Stimulated activated CD4-positive, alpha-beta T cell treated with anti-CD3 and anti-CD28 coated beads, TNF-alpha, amount 100 ng/mL, for 24 hours (primary cell): ENCODE measurements at regions not wholly inside any gene's neighbourhood (a gene's known extent, or its start where the extent isn't known, plus 50 kb on each side); places are given as distances from the start of the nearest gene placed in this dataset.
"Not testable (repeated sequence)": the region's sequence is repeated elsewhere in the genome, so short reads cannot be mapped to it uniquely, and the experiment has no call there.

ENCODE experiments used
- DNase-seq, 3 experiments: peaks; one replicate each; pipeline ENCODE4 v3.0.0-alpha.2; 2020; ENCODE audit warnings: low read depth in 3 of 3

DNA sequence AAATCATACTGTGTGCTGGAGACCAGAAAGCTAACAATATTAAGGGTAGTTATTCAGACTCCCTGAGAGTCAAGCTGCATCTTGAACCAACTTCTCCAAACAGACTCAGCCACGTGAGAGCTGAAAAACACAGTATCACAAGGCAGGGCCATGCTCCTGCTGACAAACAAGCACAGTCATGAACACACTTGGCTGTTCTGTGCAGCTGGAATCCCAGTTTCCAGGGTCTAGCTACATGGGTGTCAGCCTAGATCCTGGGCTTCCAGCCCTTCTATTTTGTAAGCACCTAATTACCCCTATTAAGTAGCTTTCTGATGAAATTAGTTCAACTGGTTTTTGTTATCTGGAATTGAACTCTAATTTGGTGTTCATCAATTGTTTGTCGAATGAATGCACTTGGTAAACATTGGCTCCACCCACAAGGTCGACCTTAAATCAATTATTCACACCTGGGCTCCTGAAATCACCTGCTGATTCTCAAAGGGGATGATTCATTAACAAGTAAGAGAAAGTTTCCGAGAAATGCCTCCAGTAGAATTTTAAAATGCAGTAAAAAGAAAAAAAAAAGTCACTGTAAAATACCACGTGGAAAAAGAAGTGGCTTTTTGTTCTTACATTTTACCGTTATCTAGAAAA is 179.3 kb downstream of the ZC3H11B start:
- no peak for DNase-seq

DNA sequence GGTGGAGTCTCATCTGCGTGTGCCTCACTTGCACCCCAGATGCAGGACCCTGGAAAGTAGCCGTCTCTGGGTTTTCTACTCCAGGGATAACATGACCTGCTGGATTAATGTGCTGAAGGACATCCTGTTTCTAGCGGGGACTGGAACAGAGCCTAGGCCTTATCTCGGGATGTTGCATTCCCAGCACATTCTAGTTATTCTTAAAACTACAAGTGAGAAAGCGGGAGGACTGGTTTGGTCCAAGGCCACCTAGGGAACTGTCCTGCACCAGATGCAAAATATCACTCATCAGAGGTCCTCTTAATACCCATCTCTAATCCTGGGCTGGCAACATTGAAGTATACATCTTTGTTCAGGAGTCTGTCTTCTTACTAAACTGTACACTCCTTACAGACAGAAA is 179.9 kb downstream of the ZC3H11B start:
- no peak for DNase-seq

DNA sequence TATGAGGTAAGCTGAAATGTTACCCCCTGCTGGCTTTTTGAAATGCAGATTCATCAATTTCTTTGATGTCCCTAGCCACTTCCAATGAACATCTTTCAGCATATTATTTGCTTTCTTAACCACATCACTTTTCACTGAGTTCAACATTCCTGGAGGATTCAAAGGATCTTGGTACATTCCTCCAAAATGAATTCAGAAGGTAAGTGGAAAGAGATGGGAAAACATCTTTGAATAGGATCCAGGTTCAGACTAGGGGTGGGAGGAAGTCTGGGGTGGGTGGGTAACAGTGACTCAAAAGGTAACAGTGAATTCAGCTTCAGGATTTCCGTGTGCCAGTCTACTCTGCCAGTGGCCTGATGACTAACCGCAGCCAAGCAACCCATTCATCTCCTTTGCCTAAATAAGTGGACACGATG is 180.7 kb downstream of the ZC3H11B start:
- no peak for DNase-seq

DNA sequence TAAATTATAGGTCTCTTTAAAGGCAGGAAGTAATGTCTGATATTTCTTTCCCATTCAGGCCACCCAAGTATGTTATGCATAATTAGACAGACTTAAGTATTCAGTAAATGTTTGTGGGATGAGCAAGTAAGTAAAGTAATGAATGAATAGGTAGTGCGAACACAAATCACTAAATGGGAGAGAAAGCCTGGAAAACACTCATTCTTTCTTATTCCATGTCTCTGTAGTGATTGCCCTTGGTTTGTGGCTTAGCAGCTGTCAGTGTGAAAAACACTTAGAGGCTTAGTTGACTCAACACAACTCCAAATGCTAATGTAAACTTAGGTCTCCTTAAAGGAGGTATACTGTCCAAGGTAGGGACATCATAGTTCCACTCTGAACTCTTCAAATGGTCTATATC is 182.5 kb downstream of the ZC3H11B start:
- DNase-seq, result no peak

DNA sequence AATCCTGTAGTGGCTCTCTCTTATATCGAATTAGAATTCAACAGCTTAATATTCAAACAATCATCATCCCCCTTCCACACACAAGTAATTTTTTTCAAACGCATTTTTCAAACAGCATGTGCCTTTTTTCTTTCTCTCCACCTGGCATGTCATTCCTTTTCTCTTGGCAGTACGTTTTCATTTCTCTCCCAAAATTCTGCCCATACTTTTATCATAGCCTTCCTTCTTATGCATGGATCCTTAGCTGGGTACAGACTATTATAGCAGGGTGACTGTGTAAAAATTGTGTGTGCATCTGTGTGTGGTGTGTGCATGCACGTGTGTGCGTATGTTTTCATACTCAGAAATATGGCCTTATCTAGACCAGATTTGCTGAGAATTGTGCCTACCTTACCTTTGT is 184.3 kb downstream of the ZC3H11B start:
- DNase-seq, result no peak

DNA sequence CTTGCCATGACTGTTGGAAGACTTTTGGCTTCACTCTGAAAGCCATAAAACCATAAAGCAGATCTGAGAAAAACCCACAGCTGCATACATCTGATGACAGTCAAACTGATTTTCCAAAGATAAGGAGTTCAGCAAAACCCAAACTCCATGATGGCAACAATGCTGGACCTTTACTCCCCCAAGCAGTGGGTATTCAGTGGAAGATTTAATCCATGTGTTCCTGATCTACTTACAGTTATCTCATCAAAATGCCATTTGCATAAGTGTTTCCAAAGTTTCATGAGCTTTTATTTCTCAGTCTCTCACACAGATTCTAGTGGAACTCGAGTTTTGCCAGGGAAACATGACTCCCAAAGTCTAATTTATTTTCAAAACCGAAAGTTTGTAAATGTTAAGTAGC is 184.9 kb downstream of the ZC3H11B start:
- no peak for DNase-seq

DNA sequence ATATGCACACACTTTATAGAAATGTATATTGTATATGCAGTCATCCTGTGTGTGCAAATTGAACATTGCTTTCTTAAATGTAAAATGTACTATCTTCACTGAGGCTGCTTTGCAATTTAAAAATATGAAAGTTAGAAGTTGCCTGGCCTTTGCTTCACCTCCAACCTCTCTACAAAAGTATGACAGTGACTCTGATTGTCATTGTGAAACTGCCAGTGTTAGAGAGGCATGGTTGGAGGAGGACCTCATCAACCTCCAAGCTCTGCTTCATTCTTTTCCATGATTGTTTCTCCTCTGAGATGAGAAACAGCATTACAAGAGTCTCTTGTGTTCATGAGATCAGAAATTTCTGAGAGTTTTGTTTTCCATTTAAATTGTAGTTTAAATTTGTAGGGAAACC is 185.5 kb downstream of the ZC3H11B start:
- no peak for DNase-seq

DNA sequence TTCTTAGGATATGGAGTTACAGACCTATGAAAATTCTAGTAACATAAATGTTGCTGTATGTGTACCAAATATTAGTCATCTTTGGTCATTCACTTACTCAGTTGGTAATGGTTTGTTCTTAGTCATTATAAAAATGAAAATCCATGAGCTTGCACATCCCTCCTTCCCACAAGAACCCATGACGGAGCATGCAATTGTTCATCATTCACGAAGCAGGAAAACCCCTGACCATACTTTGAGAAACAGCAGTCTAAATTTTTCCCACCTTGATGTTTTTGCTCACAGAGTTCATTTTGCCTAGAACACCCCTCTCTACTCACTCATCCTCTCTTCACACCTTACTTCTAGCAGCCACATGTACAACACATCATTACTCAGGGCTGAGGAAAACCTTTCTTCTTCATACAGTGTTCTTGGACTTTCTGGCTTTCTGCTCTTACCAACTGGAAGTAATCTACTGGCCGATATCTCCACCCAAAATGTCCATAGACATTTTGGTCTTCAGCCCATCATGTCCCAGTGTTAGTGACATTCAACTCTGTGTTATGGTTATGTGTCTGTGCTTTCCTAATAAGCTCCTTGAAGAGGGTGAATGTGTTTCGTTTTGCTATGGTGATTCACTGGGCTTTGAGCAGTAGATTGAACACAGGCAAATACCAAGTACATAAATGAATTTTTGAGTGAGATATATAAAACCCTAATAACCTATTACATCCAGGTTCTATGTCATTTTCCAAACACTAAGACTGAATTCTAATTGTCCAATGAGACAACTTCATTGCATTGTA is 189.9 kb downstream of the ZC3H11B start:
- no peak for DNase-seq

DNA sequence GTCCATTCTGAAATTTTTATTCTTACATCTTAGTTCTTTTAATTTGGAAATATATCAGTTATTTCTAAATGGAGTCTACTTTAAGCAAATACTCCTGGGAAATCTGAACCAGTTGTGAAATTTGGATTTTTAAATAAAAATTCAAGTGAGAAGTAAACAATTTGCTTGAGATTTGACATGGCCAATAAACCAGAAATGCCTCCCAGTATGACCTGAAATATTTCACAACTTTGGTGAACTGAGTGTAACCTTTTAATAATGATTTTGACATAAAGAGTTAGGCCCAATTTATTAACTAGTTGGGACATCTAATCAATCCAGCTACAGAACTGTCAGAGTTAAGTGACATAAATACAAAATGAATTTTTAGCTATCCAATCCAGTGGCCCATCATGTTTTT is 192.0 kb downstream of the ZC3H11B start:
- DNase-seq, result no peak

DNA sequence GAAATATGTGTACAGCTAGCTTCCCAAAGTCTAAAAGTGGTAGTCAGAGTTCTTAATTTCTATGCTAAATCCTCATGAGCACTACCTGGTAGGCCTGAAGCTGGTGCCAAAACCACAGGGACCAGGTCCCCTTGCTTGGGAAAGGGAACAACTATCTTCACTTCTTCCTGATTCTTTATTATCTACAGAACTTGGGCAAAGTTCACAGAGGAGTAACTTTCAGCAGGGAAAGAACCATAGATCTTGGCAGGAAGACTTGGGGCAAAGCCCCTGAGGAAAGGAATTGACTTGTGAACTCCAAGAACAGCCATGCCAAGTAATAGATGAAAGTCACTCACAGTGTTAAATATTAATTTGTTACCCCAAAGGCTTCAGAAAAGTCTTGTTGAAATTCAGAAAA is 193.0 kb downstream of the ZC3H11B start:
- no peak for DNase-seq

DNA sequence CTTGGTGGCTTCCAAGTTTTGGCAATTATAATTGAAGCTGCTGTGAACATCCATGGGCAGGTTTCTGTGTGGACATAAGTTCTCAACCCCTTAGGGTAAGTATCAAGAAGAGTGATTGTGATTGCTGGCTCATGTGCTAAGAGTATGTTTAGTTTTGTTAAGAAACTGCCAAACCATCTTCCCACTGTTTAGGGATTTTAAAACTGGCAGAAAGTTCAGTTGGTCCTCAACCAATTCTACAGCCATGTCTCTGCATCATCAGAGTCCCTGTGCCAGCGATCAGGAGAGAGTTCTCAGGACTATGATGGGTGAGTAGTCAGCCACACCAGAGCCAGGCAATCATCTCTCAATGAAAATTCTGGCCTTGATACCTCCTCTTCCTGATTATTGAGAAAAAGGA is 193.8 kb downstream of the ZC3H11B start:
- no peak for DNase-seq

DNA sequence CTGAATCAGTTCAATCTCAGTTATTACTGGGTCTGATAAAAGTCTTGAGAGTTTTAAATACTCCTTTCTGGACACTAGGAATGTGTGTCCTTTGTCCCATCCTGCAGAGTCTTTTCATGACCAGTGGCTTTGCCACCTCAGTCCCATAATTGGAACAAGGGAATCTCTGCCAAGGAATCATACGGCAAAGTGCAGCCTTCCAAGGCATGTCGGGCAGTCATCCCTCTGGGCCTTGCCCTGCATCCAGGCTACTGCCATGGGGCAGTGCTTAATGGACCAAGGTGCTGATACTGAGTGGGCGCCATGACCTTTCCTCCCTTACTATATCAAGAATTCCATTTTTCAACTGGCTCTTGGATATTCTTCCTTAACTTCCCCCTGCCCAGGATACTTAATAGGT is 195.3 kb downstream of the ZC3H11B start:
- DNase-seq, result no peak

DNA sequence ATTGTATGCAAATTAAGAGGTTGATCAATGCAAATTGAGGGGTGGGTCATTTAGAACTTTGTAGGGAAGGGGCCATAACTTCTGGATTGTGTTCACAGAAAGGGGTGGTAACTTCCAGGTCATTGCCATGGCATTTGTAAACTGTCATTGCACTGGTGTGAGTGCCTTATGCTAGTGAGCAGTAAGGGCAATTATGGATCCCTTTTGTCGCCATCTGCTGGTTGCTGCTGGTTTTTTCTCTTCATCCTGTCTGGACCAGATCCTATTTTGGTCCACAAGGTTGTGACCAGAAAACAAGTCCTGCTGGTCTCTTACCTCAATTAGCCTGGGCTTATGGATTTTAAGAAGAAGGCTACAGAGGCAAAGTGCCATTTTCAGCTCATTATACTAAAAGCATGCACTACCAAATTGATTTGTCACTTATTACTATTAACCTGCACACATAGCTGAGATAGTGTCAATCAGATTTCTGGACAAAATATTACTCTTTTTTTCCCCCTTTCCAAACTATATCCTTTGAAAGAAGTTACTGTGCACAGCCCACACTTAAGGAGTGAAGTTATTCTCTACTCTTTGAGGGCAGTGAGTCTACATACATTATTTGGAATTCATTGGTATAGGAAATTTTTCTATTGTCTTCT is 196.2 kb downstream of the ZC3H11B start:
- DNase-seq, result peak; percentile 11 to 50 (median 34)

DNA sequence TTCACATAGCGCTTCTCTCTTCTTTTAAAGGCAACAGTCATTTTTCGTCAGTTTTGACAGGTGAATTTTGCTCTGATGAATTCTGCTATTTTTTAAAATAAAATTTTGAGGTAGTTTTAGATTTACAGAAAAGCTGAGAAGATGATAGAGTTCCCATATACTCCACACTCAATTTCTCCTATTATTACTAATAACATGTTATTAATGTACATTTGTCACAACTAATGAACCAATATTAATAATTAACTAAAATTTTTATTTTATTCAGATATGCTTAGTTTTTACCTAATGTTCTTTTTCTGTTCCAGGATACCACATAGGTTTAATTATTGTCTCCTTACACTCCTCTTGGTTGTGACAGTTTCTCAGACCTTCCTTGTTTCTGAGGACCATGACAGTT is 197.0 kb downstream of the ZC3H11B start:
- DNase-seq, result no peak

DNA sequence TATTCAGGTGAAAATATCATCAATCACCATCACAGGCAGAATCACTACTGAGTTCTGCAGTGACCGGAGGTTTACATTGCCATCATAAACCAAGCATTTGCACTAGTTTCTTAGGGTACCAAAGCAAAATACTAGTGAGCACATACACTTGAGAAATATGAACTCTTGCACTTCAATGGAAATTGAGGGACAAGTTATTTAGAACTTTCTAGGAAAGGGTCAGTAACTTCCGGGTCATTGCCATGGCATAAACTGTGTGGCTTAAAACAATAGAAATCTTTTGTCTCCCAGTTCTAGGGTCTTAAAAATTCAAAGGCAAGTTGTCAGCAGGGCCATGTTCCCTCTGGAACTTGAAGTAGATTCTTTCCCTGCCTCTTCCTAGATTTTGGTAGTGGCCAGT is 197.5 kb downstream of the ZC3H11B start:
- no peak for DNase-seq

DNA sequence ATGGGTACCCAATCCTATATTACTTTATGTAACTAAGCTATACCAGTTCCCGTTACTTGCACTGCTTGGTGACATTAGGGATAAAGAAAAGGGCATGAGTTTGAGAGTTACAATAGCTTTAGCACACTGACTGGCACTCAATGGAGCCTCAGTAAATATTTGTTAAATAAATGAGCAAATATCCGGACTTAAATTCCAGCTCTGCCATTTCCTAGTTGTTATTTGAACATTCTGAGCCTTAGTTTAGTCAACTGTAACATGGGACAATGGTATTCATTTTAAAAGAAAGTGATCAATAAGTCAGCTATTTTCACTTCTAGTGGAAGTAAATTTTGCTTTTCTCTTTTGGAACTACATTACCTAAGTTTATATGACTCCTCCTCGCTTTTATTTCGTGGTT is 198.7 kb downstream of the ZC3H11B start:
- DNase-seq, result no peak

DNA sequence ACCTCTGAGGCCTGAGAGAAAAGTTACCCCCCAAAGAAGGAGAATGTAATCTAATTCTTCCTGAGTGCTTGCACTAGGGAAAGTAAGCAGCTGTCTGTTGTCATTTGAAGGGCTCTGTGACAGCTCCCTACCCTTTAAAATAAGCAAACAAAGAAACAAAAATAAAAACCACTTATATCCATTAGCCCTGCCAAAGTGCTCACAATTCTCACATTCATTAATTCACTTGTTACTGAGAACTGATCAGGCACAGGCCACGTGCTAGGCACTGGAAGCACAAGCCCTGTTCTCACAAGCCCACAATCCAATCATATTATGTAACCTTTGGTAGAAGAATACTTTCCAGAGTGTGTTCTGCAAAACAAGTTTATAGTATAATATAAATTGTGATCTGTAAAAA is 199.4 kb downstream of the ZC3H11B start:
- no peak for DNase-seq

DNA sequence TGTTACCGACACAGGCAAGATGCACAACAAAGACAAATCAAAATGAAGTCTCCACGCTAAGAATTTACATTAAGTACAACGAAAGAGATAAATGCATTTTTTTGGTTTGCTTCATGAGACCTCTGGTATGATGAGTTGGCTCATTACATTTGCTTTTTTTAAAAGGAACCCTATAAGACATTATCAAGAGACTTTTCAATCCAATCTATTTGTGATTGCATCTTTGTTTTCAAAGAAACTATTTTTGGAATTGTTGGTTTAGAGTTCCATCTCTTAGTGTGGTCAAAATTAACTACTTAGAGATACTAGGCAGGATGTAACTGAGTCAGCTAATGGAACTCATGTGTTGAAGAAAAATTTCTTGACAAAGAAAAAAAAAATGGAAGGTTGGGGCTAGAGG is 200.1 kb downstream of the ZC3H11B start:
- no peak for DNase-seq

DNA sequence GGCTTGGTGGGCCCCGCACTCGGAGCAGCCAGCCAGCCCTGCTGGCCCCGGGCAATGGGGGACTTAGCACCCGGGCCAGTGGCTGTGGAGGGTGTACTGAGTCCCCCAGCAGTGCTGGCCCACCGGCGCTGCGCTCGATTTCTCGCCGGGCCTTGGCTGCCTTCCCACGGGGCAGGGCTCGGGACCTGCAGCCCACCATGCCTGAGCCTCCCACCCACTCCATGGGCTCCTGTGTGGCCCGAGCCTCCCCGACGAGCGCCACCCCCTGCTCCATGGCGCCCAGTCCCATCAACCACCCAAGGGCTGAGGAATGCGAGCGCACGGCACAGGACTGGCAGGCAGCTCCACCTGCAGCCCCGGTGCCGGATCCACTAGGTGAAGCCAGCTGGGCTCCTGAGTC is 202.2 kb downstream of the ZC3H11B start:
- not testable (repeated sequence) for DNase-seq

DNA sequence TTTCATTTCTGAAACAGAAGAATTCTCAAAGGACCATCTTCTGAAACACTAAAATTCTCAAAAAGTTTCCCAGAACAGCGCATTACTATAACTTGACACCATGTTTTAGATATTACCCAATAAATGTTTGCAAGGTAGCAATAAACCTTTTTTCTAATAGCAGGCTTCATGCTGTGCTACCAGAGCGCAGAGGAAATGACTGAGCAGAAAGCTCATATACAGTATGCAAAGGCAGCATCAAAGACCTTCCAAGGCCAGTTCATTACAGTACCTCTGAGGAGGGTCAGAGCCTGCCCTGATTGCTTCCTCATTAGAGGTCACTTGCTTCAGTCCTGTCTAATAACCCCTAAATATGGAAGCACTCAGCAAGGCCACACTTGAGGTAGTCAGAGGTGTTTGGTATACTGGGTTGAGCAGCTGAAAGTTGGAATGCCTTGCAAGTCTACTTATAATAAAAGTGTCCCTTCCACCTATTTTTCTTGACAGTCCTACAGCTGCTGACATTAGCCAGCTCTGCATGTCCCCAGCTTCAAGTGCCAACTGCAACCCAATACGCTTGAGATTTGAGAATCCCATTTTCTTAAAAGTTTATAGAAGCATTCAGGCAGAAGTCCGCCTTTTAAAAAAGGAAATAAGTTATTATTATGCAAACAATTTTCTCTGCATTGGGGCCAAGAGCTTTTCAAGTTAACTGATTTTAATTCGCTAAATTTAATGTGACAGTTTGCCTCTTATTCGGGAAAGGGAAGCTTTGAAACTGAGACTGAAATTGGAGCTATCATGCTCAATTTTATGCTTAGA is 207.2 kb downstream of the ZC3H11B start:
- DNase-seq, result no peak

DNA sequence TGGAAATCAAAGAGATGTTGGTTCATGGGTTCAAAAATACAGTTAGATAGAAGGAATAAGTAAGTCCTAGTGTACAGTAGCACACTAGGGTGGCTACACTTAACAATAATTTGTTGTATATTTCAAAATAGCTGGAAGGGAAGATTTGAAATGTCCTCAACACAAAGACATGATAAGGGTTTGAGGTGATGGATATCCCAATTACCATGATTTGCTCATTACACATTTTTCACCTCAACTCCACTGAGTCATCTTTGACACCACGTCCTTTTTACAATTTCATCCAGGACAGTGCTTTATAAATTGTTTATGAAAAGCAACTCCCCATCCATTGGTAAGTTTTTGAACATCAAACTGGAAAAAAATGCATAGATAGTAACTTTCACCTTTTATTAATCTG is 208.3 kb downstream of the ZC3H11B start:
- DNase-seq, result no peak

DNA sequence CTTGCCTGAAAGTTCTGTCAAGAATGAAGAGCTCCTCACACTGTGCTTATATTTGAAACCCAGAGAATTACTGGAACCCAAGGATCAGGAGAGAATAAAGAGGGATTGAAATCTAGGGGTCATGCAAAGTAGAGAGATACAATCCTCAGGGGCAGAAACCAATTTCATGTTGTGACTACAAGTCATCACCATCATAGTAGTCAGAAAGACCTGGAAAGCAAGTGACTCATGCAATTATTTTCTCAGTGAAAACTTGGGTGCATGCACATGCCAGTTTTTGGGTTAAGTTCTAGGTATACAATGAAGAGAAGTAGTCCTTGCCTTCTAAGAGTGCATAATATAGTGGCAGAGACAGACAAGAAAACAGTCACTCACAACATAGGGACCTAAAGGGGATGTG is 210.0 kb downstream of the ZC3H11B start:
- DNase-seq, result no peak
